TTC549 (cell line): ENCODE measurements at regions not wholly inside any gene's neighbourhood (a gene's known extent, or its start where the extent isn't known, plus 50 kb on each side); places are given as distances from the start of the nearest gene placed in this dataset.
"Not testable (repeated sequence)": the region's sequence is repeated elsewhere in the genome, so short reads cannot be mapped to it uniquely, and the experiment has no call there.

Experiments used
- FAIRE-seq: peaks from 2 replicates; lab custom pipeline; 2012; peaks lifted over from hg19 to GRCh38; lab: Jason Lieb, UNC

GRCh38 chr2:13611939-13612338, 895.2 kb downstream of the TRIB2 start:
- no peak for FAIRE-seq

- FAIRE-seq: no peak
Measured at GRCh38 chr2:13616059-13616458, 899.3 kb downstream of the TRIB2 start.

- no peak for FAIRE-seq
Measured at GRCh38 chr2:13616616-13617015, 899.9 kb downstream of the TRIB2 start.

- FAIRE-seq: no peak
Measured at GRCh38 chr2:13628122-13628521, 911.4 kb downstream of the TRIB2 start.

- FAIRE-seq: no peak
Measured at GRCh38 chr2:13638181-13638580, 921.4 kb downstream of the TRIB2 start.

- no peak for FAIRE-seq
Measured at GRCh38 chr2:13649918-13650317, 933.2 kb downstream of the TRIB2 start.

- no peak for FAIRE-seq
Measured at GRCh38 chr2:13650586-13651180, 933.9 kb downstream of the TRIB2 start.

GRCh38 chr2:13651684-13652131, 935.0 kb downstream of the TRIB2 start:
- no peak for FAIRE-seq

- no peak for FAIRE-seq
Measured at GRCh38 chr2:13652531-13653313, 936.0 kb downstream of the TRIB2 start.

GRCh38 chr2:13654416-13654815, 937.7 kb downstream of the TRIB2 start:
- FAIRE-seq: no peak

- no peak for FAIRE-seq
Measured at GRCh38 chr2:13660231-13660630, 943.5 kb downstream of the TRIB2 start.

- FAIRE-seq: no peak
Measured at GRCh38 chr2:13662055-13662454, 945.3 kb downstream of the TRIB2 start.

- no peak for FAIRE-seq
Measured at GRCh38 chr2:13666582-13667414, 950.1 kb downstream of the TRIB2 start.

GRCh38 chr2:13667415-13667757, 950.6 kb downstream of the TRIB2 start:
- no peak for FAIRE-seq

- FAIRE-seq: no peak
Measured at GRCh38 chr2:13669607-13670006, 952.9 kb downstream of the TRIB2 start.

- FAIRE-seq: not testable (repeated sequence)
Measured at GRCh38 chr2:13673821-13674220, 957.1 kb downstream of the TRIB2 start.

GRCh38 chr2:13676269-13676668, 956.2 kb upstream of the LRATD1 start:
- FAIRE-seq: no peak

GRCh38 chr2:13681936-13682335, 950.6 kb upstream of the LRATD1 start:
- FAIRE-seq: no peak

GRCh38 chr2:13682540-13683272, 949.8 kb upstream of the LRATD1 start:
- FAIRE-seq: no peak

GRCh38 chr2:13686262-13686661, 946.3 kb upstream of the LRATD1 start:
- FAIRE-seq: no peak

- no peak for FAIRE-seq
Measured at GRCh38 chr2:13694673-13695072, 937.8 kb upstream of the LRATD1 start.

GRCh38 chr2:13696601-13697000, 935.9 kb upstream of the LRATD1 start:
- no peak for FAIRE-seq
